ENCODE measurements at regions not wholly inside any gene's neighbourhood (a gene's known extent, or its start where the extent isn't known, plus 50 kb on each side); places are given as distances from the start of the nearest gene placed in this dataset.

DNA sequence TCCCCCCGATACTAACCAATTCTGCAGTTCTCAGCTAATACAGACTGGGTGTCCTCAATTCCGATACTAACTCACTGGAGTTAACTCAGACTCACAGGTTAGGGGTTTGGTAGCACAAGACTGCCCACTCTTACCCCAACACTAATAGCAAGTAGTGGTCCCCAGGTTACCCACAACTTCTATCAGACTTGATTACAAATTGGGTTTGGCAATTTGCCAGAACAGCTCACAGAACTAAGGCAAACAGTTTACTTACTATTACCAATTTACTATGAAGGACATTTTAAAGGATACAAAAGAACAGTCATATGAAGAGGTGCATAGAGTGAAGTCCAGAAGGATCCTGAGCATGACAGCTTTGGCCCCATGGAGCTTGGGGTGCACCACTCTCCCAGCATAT, 201.8 kb upstream of the VCX start:
- TF ChIP-seq, protein P1, sequence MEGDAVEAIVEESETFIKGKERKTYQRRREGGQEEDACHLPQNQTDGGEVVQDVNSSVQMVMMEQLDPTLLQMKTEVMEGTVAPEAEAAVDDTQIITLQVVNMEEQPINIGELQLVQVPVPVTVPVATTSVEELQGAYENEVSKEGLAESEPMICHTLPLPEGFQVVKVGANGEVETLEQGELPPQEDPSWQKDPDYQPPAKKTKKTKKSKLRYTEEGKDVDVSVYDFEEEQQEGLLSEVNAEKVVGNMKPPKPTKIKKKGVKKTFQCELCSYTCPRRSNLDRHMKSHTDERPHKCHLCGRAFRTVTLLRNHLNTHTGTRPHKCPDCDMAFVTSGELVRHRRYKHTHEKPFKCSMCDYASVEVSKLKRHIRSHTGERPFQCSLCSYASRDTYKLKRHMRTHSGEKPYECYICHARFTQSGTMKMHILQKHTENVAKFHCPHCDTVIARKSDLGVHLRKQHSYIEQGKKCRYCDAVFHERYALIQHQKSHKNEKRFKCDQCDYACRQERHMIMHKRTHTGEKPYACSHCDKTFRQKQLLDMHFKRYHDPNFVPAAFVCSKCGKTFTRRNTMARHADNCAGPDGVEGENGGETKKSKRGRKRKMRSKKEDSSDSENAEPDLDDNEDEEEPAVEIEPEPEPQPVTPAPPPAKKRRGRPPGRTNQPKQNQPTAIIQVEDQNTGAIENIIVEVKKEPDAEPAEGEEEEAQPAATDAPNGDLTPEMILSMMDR (IDR thresholded peaks at IDR 0.05; ENCODE audit: poor library complexity, severe bottlenecking) = no peak
- TF ChIP-seq POLR2AphosphoS5 (IDR thresholded peaks at IDR 0.05) (no peak), TAF1 (IDR thresholded peaks at IDR 0.05; ENCODE audit: low read depth) (no peak), EP300 (conservative IDR thresholded peaks at IDR 0.05; ENCODE audit: poor library complexity, severe bottlenecking) (no peak)
- TF ChIP-seq, protein P2, sequence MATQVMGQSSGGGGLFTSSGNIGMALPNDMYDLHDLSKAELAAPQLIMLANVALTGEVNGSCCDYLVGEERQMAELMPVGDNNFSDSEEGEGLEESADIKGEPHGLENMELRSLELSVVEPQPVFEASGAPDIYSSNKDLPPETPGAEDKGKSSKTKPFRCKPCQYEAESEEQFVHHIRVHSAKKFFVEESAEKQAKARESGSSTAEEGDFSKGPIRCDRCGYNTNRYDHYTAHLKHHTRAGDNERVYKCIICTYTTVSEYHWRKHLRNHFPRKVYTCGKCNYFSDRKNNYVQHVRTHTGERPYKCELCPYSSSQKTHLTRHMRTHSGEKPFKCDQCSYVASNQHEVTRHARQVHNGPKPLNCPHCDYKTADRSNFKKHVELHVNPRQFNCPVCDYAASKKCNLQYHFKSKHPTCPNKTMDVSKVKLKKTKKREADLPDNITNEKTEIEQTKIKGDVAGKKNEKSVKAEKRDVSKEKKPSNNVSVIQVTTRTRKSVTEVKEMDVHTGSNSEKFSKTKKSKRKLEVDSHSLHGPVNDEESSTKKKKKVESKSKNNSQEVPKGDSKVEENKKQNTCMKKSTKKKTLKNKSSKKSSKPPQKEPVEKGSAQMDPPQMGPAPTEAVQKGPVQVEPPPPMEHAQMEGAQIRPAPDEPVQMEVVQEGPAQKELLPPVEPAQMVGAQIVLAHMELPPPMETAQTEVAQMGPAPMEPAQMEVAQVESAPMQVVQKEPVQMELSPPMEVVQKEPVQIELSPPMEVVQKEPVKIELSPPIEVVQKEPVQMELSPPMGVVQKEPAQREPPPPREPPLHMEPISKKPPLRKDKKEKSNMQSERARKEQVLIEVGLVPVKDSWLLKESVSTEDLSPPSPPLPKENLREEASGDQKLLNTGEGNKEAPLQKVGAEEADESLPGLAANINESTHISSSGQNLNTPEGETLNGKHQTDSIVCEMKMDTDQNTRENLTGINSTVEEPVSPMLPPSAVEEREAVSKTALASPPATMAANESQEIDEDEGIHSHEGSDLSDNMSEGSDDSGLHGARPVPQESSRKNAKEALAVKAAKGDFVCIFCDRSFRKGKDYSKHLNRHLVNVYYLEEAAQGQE (IDR thresholded peaks at IDR 0.05; ENCODE audit: borderline replicate concordance) = no peak

All from neural cell (in vitro differentiated cells).